GM12878 (cell line): ENCODE measurements at regions not wholly inside any gene's neighbourhood (a gene's known extent, or its start where the extent isn't known, plus 50 kb on each side); places are given as distances from the start of the nearest gene placed in this dataset.

Source experiments
- ATAC-seq: fragments of 200-7000 bp; cut with Tn5 transposase; 3 replicates; pipeline ENCODE4 v1.9.1; 2020; ENCODE audit warnings: mild to moderate bottlenecking, moderate library complexity
- BruUV-seq: library from RNA; stranded (reverse); fragments of 400-500 nt; replicated peaks from 2 replicates; lab custom pipeline; 2021; lab: Mats Ljungman, UMichigan
- CTCF ChIA-PET: fragments of 300-600 bp; sonication (Branson Sonifier 250); formaldehyde crosslinking; extraction: SDS; loops from one replicate; lab custom pipeline; 2021; ENCODE audit warnings: inconsistent platforms; lab: Yijun Ruan, JAX
- POLR2A ChIA-PET: fragments of 350-600 bp; formaldehyde crosslinking; extraction: SDS; loops from one replicate; lab custom pipeline; 2021; ENCODE audit warnings: inconsistent platforms; lab: Charles Lee
- RAD21 ChIA-PET: fragments of 300-600 bp; sonication (Branson Sonifier 250); formaldehyde crosslinking; loops from one replicate; lab custom pipeline; 2023; ENCODE audit warnings: antibody characterized with exemption; ENCODE audit not compliant: unreplicated experiment; lab: Charles Lee
- SMC1A ChIA-PET: fragments of 300-600 bp; sonication (Branson Sonifier 250); formaldehyde crosslinking; loops from one replicate; lab custom pipeline; 2023; ENCODE audit not compliant: unreplicated experiment, uncharacterized antibody; lab: Charles Lee
- DNase-seq: peaks from one replicate; pipeline ENCODE4 v3.0.0-alpha.2; 2011; ENCODE audit warnings: low read depth, low spot score
- FAIRE-seq: peaks from 3 replicates; lab custom pipeline; 2011; peaks lifted over from hg19 to GRCh38; lab: Jason Lieb, UNC
- H2AFZ ChIP-seq: 2 replicates; pipeline ENCODE4 v1.6.0; 2011; ENCODE audit warnings: low read depth, low read length, control low read depth; ENCODE audit not compliant: control insufficient read depth
- H3K27ac ChIP-seq: 2 replicates; pipeline ENCODE4 v1.5.1; 2011; ENCODE audit warnings: control low read depth; ENCODE audit not compliant: control insufficient read depth, insufficient read depth
- H3K27me3 ChIP-seq, 2 experiments: replicated peaks in 1 of 2; 2 replicates each; pipeline versions ENCODE4 v1.6.0 to v1.6.1; 2011; ENCODE audit warnings: low read length in 1 of 2; ENCODE audit not compliant: control insufficient read depth in 2 of 2, insufficient read depth in 2 of 2
- H3K36me3 ChIP-seq, 2 experiments: 2 replicates each; pipeline ENCODE4 v1.5.1; 2011; ENCODE audit warnings: low read length in 1 of 2; ENCODE audit not compliant: control insufficient read depth in 2 of 2, insufficient read depth in 2 of 2
- H3K4me1 ChIP-seq: 2 replicates; pipeline ENCODE4 v1.6.1; 2011; ENCODE audit warnings: mild to moderate bottlenecking, low read length, moderate library complexity, mixed read lengths; ENCODE audit not compliant: control insufficient read depth, insufficient read depth
- H3K4me2 ChIP-seq: 2 replicates; pipeline ENCODE4 v1.6.0; 2011; ENCODE audit warnings: control low read depth; ENCODE audit not compliant: control insufficient read depth, insufficient read depth
- H3K4me3 ChIP-seq: fragments of 200-600 bp; sonication (generic); 2 replicates; pipeline ENCODE4 v1.5.1; 2016
- H3K79me2 ChIP-seq: 2 replicates; pipeline ENCODE4 v1.6.0; 2011; ENCODE audit warnings: low read length; ENCODE audit not compliant: control insufficient read depth, insufficient read depth
- H3K9ac ChIP-seq: 2 replicates; pipeline ENCODE4 v1.8.0; 2011; ENCODE audit warnings: low read length, control low read depth, mixed read lengths; ENCODE audit not compliant: control insufficient read depth, insufficient read depth
- H3K9me3 ChIP-seq: replicated peaks from 3 replicates; pipeline ENCODE4 v1.5.1; 2011; ENCODE audit warnings: mild to moderate bottlenecking, low read length; ENCODE audit not compliant: control insufficient read depth, insufficient read depth
- H4K20me1 ChIP-seq: 2 replicates; pipeline ENCODE4 v1.6.0; 2011; ENCODE audit not compliant: control insufficient read depth, insufficient read depth
- IKZF1 ChIP-seq: fragments of 450-650 bp; conservative IDR thresholded peaks from 2 replicates; pipeline ENCODE4 v1.6.1; 2017; ENCODE audit warnings: antibody characterized with exemption, mild to moderate bottlenecking
- RB1 ChIP-seq: fragments of 450-650 bp; formaldehyde crosslinking; IDR thresholded peaks from 2 replicates; pipeline ENCODE4 v1.6.1; 2017; ENCODE audit warnings: mild to moderate bottlenecking, borderline replicate concordance
- RCOR1 ChIP-seq: conservative IDR thresholded peaks from 2 replicates; pipeline ENCODE4 v1.6.1; 2012; ENCODE audit warnings: low read depth, low read length, improper control_type of control experiment
- WGBS: methylation state at CpG from one replicate; pipeline ENCODE4 v1.1.6; 2016; ENCODE audit warnings: low lambda C conversion rate; ENCODE audit not compliant: insufficient replicate concordance, insufficient coverage; ENCODE audit errors: missing lambda C conversion rate; 5-methylcytosine and 5-hydroxymethylcytosine counted together
- in situ Hi-C: fragments of 300-500 bp; cut with MboI; formaldehyde crosslinking; loops from 9 replicates; pipeline ENCODE4 v1.14.3; 2018; ENCODE audit warnings: mixed read lengths
- intact Hi-C: fragments of 100-400 bp; cut with micrococcal nuclease; formaldehyde crosslinking; loops from one replicate; pipeline ENCODE4 v1.14.2; 2022; ENCODE audit not compliant: unreplicated experiment

DNA sequence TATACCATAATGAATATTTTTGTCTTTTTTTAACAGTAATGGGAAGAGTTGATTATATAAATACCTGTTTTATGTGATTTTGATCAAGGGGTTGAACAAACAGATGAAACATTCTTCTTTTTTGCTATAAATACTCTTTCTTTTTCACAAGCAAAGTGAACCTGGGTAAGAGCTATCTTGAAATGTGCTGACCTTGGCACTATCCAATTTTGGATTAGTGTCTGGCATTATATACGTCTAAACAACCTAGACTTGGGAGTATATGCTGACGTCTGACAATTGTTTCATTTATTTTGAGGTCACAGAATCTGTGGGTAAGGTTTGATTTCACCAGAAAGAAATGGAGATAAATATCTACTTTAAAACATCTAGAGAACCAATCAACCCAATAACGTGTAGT is 716.0 kb upstream of the STXBP6 start:
- RAD21 ChIA-PET, result no interaction called here
- TF ChIP-seq RB1, result no peak
- TF ChIP-seq, all 136 proteins: peak for 0
- H3K4me2 ChIP-seq, result no peak overlapping the region
- SMC1A ChIA-PET, result no interaction called here
- CTCF ChIA-PET, result no interaction called here
- BruUV-seq, result no TSS peak
- FAIRE-seq, result no peak
- no peaks in the 10 kb centered on the region for H3K79me2 ChIP-seq
- no peak for DNase-seq
- no peak for ATAC-seq
- no peak overlapping the region for H3K4me3 ChIP-seq
- H4K20me1 ChIP-seq, result no peaks in the 10 kb centered on the region
- no peak overlapping the region for H2AFZ ChIP-seq
- POLR2A ChIA-PET, result no interaction called here
- intact Hi-C loops (no loop called here), in situ Hi-C loops (no loop called here)
- no peak overlapping the region for H3K9ac ChIP-seq
- no peaks in the 10 kb centered on the region for H3K27me3 ChIP-seq
- no peaks in the 10 kb centered on the region for H3K36me3 ChIP-seq
- H3K4me1 ChIP-seq, result no peaks in the 10 kb centered on the region
- no peak overlapping the region for H3K27ac ChIP-seq
- no peaks in the 10 kb centered on the region for H3K9me3 ChIP-seq
- WGBS, result 27% methylated on average over 3 of the region's 3 CpGs

- in situ Hi-C loops, result no loop called here
- no peak for ATAC-seq
- Histone ChIP-seq H2AFZ (no peak overlapping the region), H3K36me3 (no peaks in the 10 kb centered on the region), H3K9me3 (no peaks in the 10 kb centered on the region), H3K27me3 (no peaks in the 10 kb centered on the region), H3K4me2 (no peak overlapping the region), H3K9ac (no peak overlapping the region), H4K20me1 (no peaks in the 10 kb centered on the region), H3K4me3 (no peak overlapping the region), H3K4me1 (no peaks in the 10 kb centered on the region), H3K79me2 (no peaks in the 10 kb centered on the region), H3K27ac (no peak overlapping the region)
- no peak for TF ChIP-seq RCOR1
- no peak for TF ChIP-seq IKZF1
- WGBS, result 33% methylated on average over 9 of the region's 9 CpGs
- no peak for FAIRE-seq
- ChIA-PET RAD21 (no interaction called here), SMC1A (no interaction called here), CTCF (no interaction called here), POLR2A (no interaction called here)
- DNase-seq, result no peak
- BruUV-seq, result no TSS peak
- intact Hi-C loops, result no loop called here
Observed at GRCh38 chr14:25759920-25760655, 710.1 kb upstream of the STXBP6 start.
